Thoracic aorta (tissue), 2 donors: ENCODE measurements at regions not wholly inside any gene's neighbourhood (a gene's known extent, or its start where the extent isn't known, plus 50 kb on each side); places are given as distances from the start of the nearest gene placed in this dataset.

ENCODE experiments used
- ATAC-seq: fragments of 150-250 bp; one replicate; pipeline ENCODE4 v1.8.0; 2017; ENCODE audit warnings: low read depth; ENCODE audit not compliant: insufficient number of reproducible peaks, low FRiP score
- DNase-seq: peaks from one replicate; pipeline ENCODE4 v3.0.0-alpha.2; 2020; ENCODE audit warnings: low spot score
- H3K27ac ChIP-seq, 2 donors: fragments of 200-600 bp; sonication (generic); 1 replicate in 1 of 2; 2 replicates in 1 of 2; pipeline ENCODE4 v1.5.1; 2016; ENCODE audit warnings: mild to moderate bottlenecking in 2 of 2, moderate library complexity in 2 of 2
- H3K27me3 ChIP-seq: fragments of 200-600 bp; sonication (generic); replicated peaks from 2 replicates; pipeline ENCODE4 v1.6.0; 2016; ENCODE audit warnings: mild to moderate bottlenecking; ENCODE audit not compliant: insufficient read depth
- H3K36me3 ChIP-seq: fragments of 200-600 bp; sonication (generic); one replicate; pipeline ENCODE4 v1.5.1; 2016
- H3K4me1 ChIP-seq, 2 donors: fragments of 200-600 bp; sonication (generic); 1 replicate in 1 of 2; 2 replicates in 1 of 2; pipeline versions ENCODE4 v1.5.1 to v1.6.0; 2016; ENCODE audit warnings: low read depth in 2 of 2, mild to moderate bottlenecking in 1 of 2; ENCODE audit not compliant: control insufficient read depth in 1 of 2
- H3K4me3 ChIP-seq: fragments of 200-600 bp; sonication (generic); 2 replicates; pipeline ENCODE4 v1.5.1; 2016; ENCODE audit warnings: mild to moderate bottlenecking
- H3K9me3 ChIP-seq: fragments of 200-600 bp; sonication (generic); 2 replicates; pipeline ENCODE4 v1.5.1; 2016
- CTCF ChIP-seq: fragments of 200-600 bp; sonication (generic); IDR thresholded peaks from one replicate; pipeline ENCODE4 v1.5.1; 2019; ENCODE audit warnings: antibody characterized with exemption

GRCh38 chr2:103293067-103293741 lies 531.4 kb downstream of the TMEM182 start:
- Histone ChIP-seq H3K4me1 (no peaks in the 10 kb centered on the region), H3K27ac (no peak overlapping the region), H3K36me3 (no peaks in the 10 kb centered on the region), H3K27me3 (no peaks in the 10 kb centered on the region), H3K4me3 (no peak overlapping the region), H3K9me3 (no peaks in the 10 kb centered on the region)
- TF ChIP-seq CTCF, result no peak
- DNase-seq (no peak), ATAC-seq (no peak)

GRCh38 chr2:103293742-103294077 lies 531.9 kb downstream of the TMEM182 start:
- ATAC-seq (no peak), DNase-seq (no peak)
- no peak overlapping the region for H3K4me3 ChIP-seq
- H3K4me1 ChIP-seq, result no peaks in the 10 kb centered on the region
- H3K27ac ChIP-seq, result no peak overlapping the region
- H3K9me3 ChIP-seq, result no peaks in the 10 kb centered on the region
- no peaks in the 10 kb centered on the region for H3K36me3 ChIP-seq
- H3K27me3 ChIP-seq, result no peaks in the 10 kb centered on the region
- no peak for TF ChIP-seq CTCF

GRCh38 chr2:103294420-103294819 lies 532.6 kb downstream of the TMEM182 start:
- Histone ChIP-seq H3K27me3 (no peaks in the 10 kb centered on the region), H3K9me3 (no peaks in the 10 kb centered on the region), H3K27ac (no peak overlapping the region), H3K4me1 (no peaks in the 10 kb centered on the region), H3K4me3 (no peak overlapping the region), H3K36me3 (no peaks in the 10 kb centered on the region)
- DNase-seq (no peak), ATAC-seq (no peak)
- no peak for TF ChIP-seq CTCF

GRCh38 chr2:103295591-103295990 lies 533.8 kb downstream of the TMEM182 start:
- Histone ChIP-seq H3K4me3 (no peak overlapping the region), H3K27ac (no peak overlapping the region), H3K4me1 (no peaks in the 10 kb centered on the region), H3K9me3 (no peaks in the 10 kb centered on the region), H3K27me3 (no peaks in the 10 kb centered on the region), H3K36me3 (no peaks in the 10 kb centered on the region)
- DNase-seq (no peak), ATAC-seq (no peak)
- TF ChIP-seq CTCF, result no peak

- ATAC-seq, result no peak
- TF ChIP-seq CTCF, result no peak
These were observed 562.8 kb downstream of the TMEM182 start for GRCh38 chr2:103324671-103325070.

More at GRCh38 chr2:103324671-103325070, 562.8 kb downstream of the TMEM182 start:
- Histone ChIP-seq H3K36me3 (no peaks in the 10 kb centered on the region), H3K27ac (no peak overlapping the region), H3K4me1 (no peaks in the 10 kb centered on the region), H3K9me3 (no peaks in the 10 kb centered on the region), H3K27me3 (no peaks in the 10 kb centered on the region), H3K4me3 (no peak overlapping the region)
- DNase-seq, result no peak
